Ovary (tissue), 3 donors: ENCODE measurements at regions not wholly inside any gene's neighbourhood (a gene's known extent, or its start where the extent isn't known, plus 50 kb on each side); places are given as distances from the start of the nearest gene placed in this dataset.

Experiments used
- CTCF ChIP-seq, 3 donors: fragments of 450-650 bp in 2 of 3; fragments of 200-600 bp in 1 of 3; IDR thresholded peaks; one replicate each; pipeline versions ENCODE4 v1.5.1 to v1.8.0; 2016 to 2022; ENCODE audit warnings: antibody characterized with exemption in 3 of 3, mild to moderate bottlenecking in 1 of 3
- EP300 ChIP-seq: sonication (generic); formaldehyde crosslinking; IDR thresholded peaks from one replicate; pipeline ENCODE4 v1.6.1; 2017; ENCODE audit warnings: antibody characterized with exemption
- POLR2A ChIP-seq: fragments of 450-650 bp; IDR thresholded peaks from one replicate; pipeline ENCODE4 v1.6.1; 2017; ENCODE audit warnings: antibody characterized with exemption, mild to moderate bottlenecking, moderate library complexity
- donor health status: DM: no; HTN: no; CAD: no.

DNA sequence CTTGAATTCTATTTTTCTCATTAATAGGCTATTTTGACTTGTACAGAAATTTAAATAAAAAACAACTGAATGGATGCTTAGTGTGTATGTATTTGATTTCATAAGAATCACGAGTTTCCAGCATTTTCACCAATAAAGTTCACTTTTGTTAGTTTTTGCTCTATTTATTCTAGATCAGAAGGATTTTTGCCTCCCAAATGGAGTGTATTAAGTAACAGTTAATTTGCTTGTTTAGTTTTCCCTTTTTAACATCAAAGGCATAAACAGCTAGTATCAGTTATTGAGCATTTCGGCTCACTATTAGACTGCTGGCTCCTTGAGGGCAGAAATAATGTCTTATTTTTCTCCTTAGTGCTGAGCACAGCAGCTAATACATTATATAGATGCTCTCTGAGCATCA, 414.1 kb downstream of the FGF9 start:
- TF ChIP-seq CTCF (IDR thresholded peaks at IDR 0.05): no peak
- TF ChIP-seq EP300: no peak
- no peak for TF ChIP-seq POLR2A
